Thymus (tissue), 11 donors: ENCODE measurements at regions not wholly inside any gene's neighbourhood (a gene's known extent, or its start where the extent isn't known, plus 50 kb on each side); places are given as distances from the start of the nearest gene placed in this dataset.

Experiments
- DNase-seq, 9 donors: peaks; one replicate each; pipeline ENCODE4 v3.0.0-alpha.2; 2013; ENCODE audit warnings: low spot score in 9 of 9, low read depth in 6 of 9, missing footprints in 1 of 9
- H3K27ac ChIP-seq, 2 donors: one replicate each; pipeline ENCODE4 v1.5.1; 2013; ENCODE audit warnings: control low read depth in 1 of 2, low read depth in 1 of 2, low read length in 1 of 2, mild to moderate bottlenecking in 1 of 2, moderate library complexity in 1 of 2
- H3K27me3 ChIP-seq, 2 donors: one replicate each; pipeline ENCODE4 v1.5.1; 2013; ENCODE audit warnings: low read length in 1 of 2; ENCODE audit not compliant: control insufficient read depth in 2 of 2, insufficient read depth in 1 of 2
- H3K36me3 ChIP-seq, 2 donors: one replicate each; pipeline ENCODE4 v1.5.1; 2013; ENCODE audit warnings: low read length in 1 of 2, mild to moderate bottlenecking in 1 of 2, moderate library complexity in 1 of 2; ENCODE audit not compliant: control insufficient read depth in 2 of 2, insufficient read depth in 2 of 2
- H3K4me1 ChIP-seq, 2 donors: one replicate each; pipeline ENCODE4 v1.5.1; 2013; ENCODE audit warnings: low read length in 2 of 2; ENCODE audit not compliant: control insufficient read depth in 2 of 2, insufficient read depth in 2 of 2
- H3K4me3 ChIP-seq, 2 donors: one replicate each; pipeline ENCODE4 v1.5.1; 2013; ENCODE audit warnings: low read length in 2 of 2, control low read depth in 1 of 2, mild to moderate bottlenecking in 1 of 2
- H3K9me3 ChIP-seq, 2 donors: one replicate each; pipeline ENCODE4 v1.5.1; 2013; ENCODE audit warnings: low read length in 1 of 2, mild to moderate bottlenecking in 1 of 2; ENCODE audit not compliant: control insufficient read depth in 2 of 2, insufficient read depth in 1 of 2
- WGBS: extraction: QIAGEN DNeasy Blood & Tissue Kit; methylation state at CpG from one replicate; pipeline ENCODE4 v1.1.7; 2013; 5-methylcytosine and 5-hydroxymethylcytosine counted together
- donor health status: healthy.

DNA sequence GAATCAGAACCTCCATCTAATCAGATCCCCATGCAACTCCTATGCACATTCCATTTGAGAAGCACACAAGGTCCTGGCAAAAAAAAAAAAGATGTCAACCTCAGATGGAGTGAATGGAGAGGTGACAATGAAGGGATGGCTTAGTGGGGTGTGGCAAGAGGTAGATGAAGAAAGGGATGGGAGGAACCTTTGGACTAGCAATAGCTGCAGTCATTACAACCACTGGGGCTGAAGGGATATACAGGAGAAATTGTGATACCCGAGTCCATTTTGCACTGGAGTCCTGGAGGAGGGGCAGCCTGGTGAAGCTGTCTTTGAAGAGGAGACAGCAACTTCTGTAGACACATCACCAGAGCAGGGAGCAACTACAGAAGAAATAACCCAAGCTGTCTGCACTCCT, 219.6 kb downstream of the ENC1 start:
- Histone ChIP-seq H3K27me3 (no peaks in the 10 kb centered on the region), H3K4me3 (no peak overlapping the region), H3K4me1 (peaks cover 0 to 4% of the 10 kb centered on the region in 2 donors), H3K36me3 (no peaks in the 10 kb centered on the region), H3K27ac (no peak overlapping the region), H3K9me3 (no peaks in the 10 kb centered on the region)
- whole genome bisulfite sequencing: 47% methylated on average over 1 of the region's 1 CpG
- no peak for DNase-seq

DNA sequence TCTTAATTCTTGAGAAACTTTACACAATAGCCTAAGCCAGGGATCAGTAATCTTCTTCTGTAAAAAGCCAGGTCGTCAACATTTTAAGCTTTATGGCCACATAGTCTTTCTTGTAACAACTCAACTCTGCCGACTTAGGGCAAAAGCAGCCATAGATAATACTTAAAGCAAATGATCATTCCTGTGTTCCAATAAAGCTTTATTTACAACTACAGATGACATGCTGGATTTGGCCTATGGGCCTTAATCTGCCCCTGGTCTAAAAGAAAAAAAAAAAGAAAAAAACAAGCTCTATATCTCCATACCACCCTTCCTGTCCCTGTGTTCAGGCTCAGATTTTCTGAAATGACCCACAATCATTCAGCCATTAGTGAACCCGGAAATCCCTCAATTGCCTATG, 220.3 kb downstream of the ENC1 start:
- DNase-seq: no peak
- 96% methylated on average over 3 of the region's 3 CpGs for WGBS
- no peaks in the 10 kb centered on the region for H3K9me3 ChIP-seq

DNA sequence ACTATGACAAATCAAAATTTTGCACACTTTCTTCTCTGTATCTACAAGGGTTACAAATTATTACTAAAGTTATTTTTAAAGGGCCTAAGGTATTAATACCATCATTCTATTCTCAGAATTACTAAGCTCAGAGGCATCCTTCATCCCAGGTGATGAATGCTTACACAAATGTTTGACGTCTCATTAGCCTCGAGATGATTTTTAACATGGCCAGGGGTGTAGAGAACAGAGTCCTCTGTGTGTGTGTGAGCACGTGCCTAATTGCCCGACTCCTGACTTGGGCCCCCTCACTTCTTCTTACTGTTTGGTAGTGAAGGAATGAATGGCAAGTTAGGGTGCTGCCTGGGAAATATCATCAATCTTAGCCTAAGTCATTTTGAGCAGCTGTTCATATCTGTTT, 221.1 kb downstream of the ENC1 start:
- Histone ChIP-seq H3K36me3 (no peaks in the 10 kb centered on the region), H3K27ac (no peak overlapping the region), H3K9me3 (no peaks in the 10 kb centered on the region), H3K27me3 (no peaks in the 10 kb centered on the region), H3K4me3 (no peak overlapping the region), H3K4me1 (peaks cover 0 to 10% of the 10 kb centered on the region in 2 donors)
- WGBS: 96% methylated on average over 4 of the region's 4 CpGs
- no peak for DNase-seq

More for the DNA sequence above, 220.3 kb downstream of the ENC1 start:
- H3K36me3 ChIP-seq: no peaks in the 10 kb centered on the region
- peaks cover 0 to 10% of the 10 kb centered on the region in 2 donors for H3K4me1 ChIP-seq
- no peak overlapping the region for H3K27ac ChIP-seq
- H3K4me3 ChIP-seq: no peak overlapping the region
- H3K27me3 ChIP-seq: no peaks in the 10 kb centered on the region

DNA sequence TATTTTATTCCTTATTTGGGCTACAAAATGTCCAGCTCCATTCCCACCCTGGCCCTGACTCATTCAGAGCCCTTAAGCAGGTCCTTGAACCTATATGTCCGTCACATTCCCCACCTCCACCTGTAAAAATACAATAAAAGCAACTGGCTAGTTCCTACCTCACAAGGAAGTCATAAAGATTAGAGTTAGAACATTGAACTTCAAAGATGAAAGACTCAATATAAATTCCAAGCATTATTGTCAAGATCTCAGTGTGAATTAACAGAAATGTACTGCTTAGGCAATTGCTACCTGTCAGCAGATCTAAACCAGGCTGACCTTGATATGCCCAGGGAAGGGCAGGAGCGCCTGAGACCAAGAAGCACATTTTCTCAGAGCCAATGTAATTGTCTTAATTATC, 221.8 kb downstream of the ENC1 start:
- H3K9me3 ChIP-seq: no peaks in the 10 kb centered on the region
- peaks cover 0 to 10% of the 10 kb centered on the region in 2 donors for H3K4me1 ChIP-seq
- 97% methylated on average over 2 of the region's 2 CpGs for WGBS
- H3K27ac ChIP-seq: no peak overlapping the region
- H3K36me3 ChIP-seq: no peaks in the 10 kb centered on the region
- DNase-seq: no peak
- no peaks in the 10 kb centered on the region for H3K27me3 ChIP-seq
- H3K4me3 ChIP-seq: no peak overlapping the region

DNA sequence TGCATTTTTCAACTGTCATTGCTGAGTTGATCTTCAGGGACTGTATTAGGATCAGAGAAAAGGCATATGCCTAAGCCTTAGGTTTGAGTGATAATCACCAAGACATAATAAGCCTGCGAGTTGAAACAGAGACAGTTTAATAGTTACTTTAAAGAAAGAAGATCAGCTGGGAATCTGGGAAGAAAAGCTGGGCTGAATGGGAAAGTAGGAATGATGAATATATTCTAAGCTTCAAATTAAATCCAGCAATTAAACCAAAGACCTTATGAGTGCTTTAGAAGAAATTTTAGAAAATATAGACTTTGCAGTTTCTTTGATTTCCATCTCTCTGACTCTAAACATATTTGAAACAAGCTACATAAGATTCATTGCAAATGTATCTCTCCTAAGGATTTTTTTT, 222.3 kb downstream of the ENC1 start:
- DNase-seq: no peak
- H3K9me3 ChIP-seq: no peaks in the 10 kb centered on the region
- peaks cover 0 to 10% of the 10 kb centered on the region in 2 donors for H3K4me1 ChIP-seq
- no peak overlapping the region for H3K27ac ChIP-seq
- H3K36me3 ChIP-seq: no peaks in the 10 kb centered on the region
- WGBS: 95% methylated on average over 1 of the region's 1 CpG
- no peak overlapping the region for H3K4me3 ChIP-seq
- H3K27me3 ChIP-seq: no peaks in the 10 kb centered on the region

DNA sequence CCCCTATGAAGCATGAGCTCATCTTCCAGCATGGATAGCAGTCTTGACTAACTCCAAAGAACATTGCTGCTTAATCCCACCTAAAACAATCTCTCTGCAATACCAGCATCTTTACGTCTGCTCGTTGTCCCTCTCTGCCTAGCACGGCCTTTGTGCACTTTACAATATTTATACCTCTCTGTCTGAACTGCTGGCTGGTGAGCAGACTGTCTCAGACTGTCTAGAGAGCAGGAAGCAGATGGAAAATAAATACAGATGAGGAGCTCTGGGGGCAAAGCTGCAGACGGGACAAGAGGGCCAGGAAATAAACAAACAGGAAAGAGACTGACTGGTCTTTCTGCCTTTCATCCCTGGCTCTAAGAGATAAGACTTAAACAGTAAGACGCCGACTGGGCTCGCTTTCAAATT, 224.8 kb downstream of the ENC1 start:
- no peaks in the 10 kb centered on the region for H3K27me3 ChIP-seq
- H3K4me1 ChIP-seq: peaks cover 0 to 6% of the 10 kb centered on the region in 2 donors
- no peaks in the 10 kb centered on the region for H3K36me3 ChIP-seq
- 11% methylated on average over 7 of the region's 7 CpGs for WGBS
- peak in 1 of 9 donors; percentile 34 for DNase-seq
- H3K9me3 ChIP-seq: no peaks in the 10 kb centered on the region
- no peak overlapping the region for H3K4me3 ChIP-seq
- no peak overlapping the region for H3K27ac ChIP-seq

DNA sequence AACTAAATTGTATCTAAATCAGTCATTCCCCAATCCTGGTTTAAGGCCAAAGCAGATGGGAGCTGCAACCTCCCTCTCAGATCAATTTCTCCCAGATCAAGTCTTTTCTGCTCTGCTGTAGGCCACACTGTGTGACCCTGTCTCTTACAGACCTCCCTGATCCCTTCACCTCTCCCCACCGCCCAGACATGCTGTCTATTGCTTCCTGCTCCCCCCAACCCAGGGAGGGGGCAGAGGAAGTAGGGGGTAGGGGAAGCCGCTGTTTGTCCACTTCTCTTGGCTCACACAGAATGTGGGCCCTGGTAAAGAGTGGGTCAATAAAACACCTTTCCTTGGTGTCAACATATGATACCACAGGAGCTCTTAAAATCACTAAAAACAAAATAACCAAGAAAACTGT, 226.3 kb downstream of the ENC1 start:
- DNase-seq: no peak
- Histone ChIP-seq H3K9me3 (no peaks in the 10 kb centered on the region), H3K4me1 (peaks cover 0 to 6% of the 10 kb centered on the region in 2 donors), H3K36me3 (no peaks in the 10 kb centered on the region), H3K27ac (no peak overlapping the region), H3K4me3 (no peak overlapping the region), H3K27me3 (no peaks in the 10 kb centered on the region)
- WGBS: 88% methylated on average over 2 of the region's 2 CpGs

DNA sequence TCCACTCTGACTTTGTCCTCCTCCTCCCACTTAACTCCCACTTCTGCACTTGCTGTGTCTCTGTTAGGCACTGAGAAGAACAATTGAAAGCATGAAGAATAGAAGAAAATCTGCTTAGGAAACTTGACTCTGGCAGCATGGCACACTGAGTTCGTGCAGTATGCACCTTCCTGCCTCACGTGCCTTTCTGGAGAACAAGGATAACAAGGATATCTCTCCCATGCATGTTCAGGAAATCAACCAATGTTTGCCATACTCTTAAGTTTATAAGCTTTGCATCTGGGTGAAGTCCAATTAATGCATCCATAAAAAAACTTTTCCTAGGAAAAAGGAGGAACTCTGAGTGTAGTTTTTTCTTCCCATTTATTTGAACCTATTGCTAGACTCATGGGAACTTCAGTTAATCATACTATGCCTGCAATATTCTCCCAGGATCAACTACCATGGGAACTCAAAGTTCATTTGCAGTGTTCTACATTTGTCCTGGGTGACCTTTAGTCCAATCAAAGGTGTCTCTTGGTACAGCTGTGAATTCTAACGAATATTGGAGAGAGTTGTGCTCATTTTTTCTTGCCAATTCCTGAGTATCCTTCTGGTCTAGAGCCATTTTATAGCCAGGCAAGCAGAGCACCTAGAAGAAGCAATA, 227.0 kb downstream of the ENC1 start:
- no peaks in the 10 kb centered on the region for H3K9me3 ChIP-seq
- H3K27me3 ChIP-seq: no peaks in the 10 kb centered on the region
- no peaks in the 10 kb centered on the region for H3K36me3 ChIP-seq
- no peak overlapping the region for H3K4me3 ChIP-seq
- no peak overlapping the region for H3K27ac ChIP-seq
- DNase-seq: no peak
- 92% methylated on average over 3 of the region's 3 CpGs for WGBS
- peaks cover 0 to 6% of the 10 kb centered on the region in 2 donors for H3K4me1 ChIP-seq

DNA sequence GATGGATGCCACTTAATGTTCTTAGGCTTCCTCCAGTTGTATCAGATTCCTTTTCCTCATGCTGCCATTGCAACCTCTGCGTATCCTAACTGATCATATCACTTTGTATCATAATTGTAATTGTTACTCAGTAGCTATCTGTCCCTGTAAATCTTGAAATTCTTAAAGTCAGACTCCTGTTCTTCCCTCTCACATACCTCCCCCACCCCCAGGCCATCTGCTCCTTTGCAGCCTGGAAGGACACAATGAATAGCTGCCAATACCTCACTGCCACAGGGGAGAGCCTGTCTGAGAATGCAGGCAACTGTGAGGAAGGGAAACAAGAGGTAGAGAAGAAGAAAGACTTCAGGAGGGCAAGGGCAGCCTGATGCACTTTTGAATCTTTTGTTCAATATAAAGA, 228.5 kb downstream of the ENC1 start:
- Histone ChIP-seq H3K4me1 (peaks cover 0 to 6% of the 10 kb centered on the region in 2 donors), H3K36me3 (no peaks in the 10 kb centered on the region), H3K27me3 (no peaks in the 10 kb centered on the region), H3K9me3 (no peaks in the 10 kb centered on the region), H3K27ac (no peak overlapping the region), H3K4me3 (no peak overlapping the region)
- no peak for DNase-seq
- 0% methylated on average over 1 of the region's 1 CpG for WGBS
